Progenitor cell of endocrine pancreas (in vitro differentiated cells): ENCODE measurements at regions not wholly inside any gene's neighbourhood (a gene's known extent, or its start where the extent isn't known, plus 50 kb on each side); places are given as distances from the start of the nearest gene placed in this dataset.

ENCODE experiments used
- DNase-seq: peaks from one replicate; pipeline ENCODE4 v3.0.0; 2021; ENCODE audit warnings: low spot score; ENCODE audit not compliant: unreplicated experiment
- H3K27ac Mint-ChIP-seq: 2 replicates; pipeline ENCODE4 v1.8.0; 2021; ENCODE audit warnings: mild to moderate bottlenecking, moderate library complexity, mixed read lengths
- H3K27me3 Mint-ChIP-seq: 2 replicates; pipeline ENCODE4 v1.8.0; 2021; ENCODE audit warnings: mixed read lengths
- H3K36me3 Mint-ChIP-seq: 2 replicates; pipeline ENCODE4 v1.8.0; 2022; ENCODE audit warnings: mixed read lengths; ENCODE audit not compliant: insufficient read depth
- H3K4me1 Mint-ChIP-seq: 2 replicates; pipeline ENCODE4 v1.8.0; 2021; ENCODE audit warnings: low read depth, mixed read lengths
- H3K4me3 Mint-ChIP-seq: 2 replicates; pipeline ENCODE4 v1.8.0; 2021; ENCODE audit warnings: low read depth, mild to moderate bottlenecking, moderate library complexity, mixed read lengths
- H3K9me3 Mint-ChIP-seq: 2 replicates; pipeline ENCODE4 v1.8.0; 2021; ENCODE audit warnings: low read depth, mixed read lengths
- CTCF ChIP-seq: fragments of 200-600 bp; sonication (generic); IDR thresholded peaks from one replicate; pipeline ENCODE4 v1.5.0; 2021; ENCODE audit warnings: antibody characterized with exemption, mild to moderate bottlenecking; ENCODE audit not compliant: unreplicated experiment

- DNase-seq: no peak
- no peak for TF ChIP-seq CTCF
- H3K27me3 Mint-ChIP-seq: no peaks in the 10 kb centered on the region
- H3K36me3 Mint-ChIP-seq: no peaks in the 10 kb centered on the region
- H3K4me3 Mint-ChIP-seq: no peak overlapping the region
- H3K4me1 Mint-ChIP-seq: peaks cover 2% of the 10 kb centered on the region
- no peak overlapping the region for H3K27ac Mint-ChIP-seq
- no peaks in the 10 kb centered on the region for H3K9me3 Mint-ChIP-seq
Observed at GRCh38 chr13:87884884-87885283, 213.7 kb downstream of the SLITRK5 start.

- no peak overlapping the region for H3K27ac Mint-ChIP-seq
- no peak for DNase-seq
- no peak overlapping the region for H3K4me3 Mint-ChIP-seq
- TF ChIP-seq CTCF: no peak
- H3K36me3 Mint-ChIP-seq: no peaks in the 10 kb centered on the region
- no peaks in the 10 kb centered on the region for H3K27me3 Mint-ChIP-seq
- peaks cover 2% of the 10 kb centered on the region for H3K4me1 Mint-ChIP-seq
- H3K9me3 Mint-ChIP-seq: no peaks in the 10 kb centered on the region
Observed at GRCh38 chr13:87887459-87888123, 216.4 kb downstream of the SLITRK5 start.

GRCh38 chr13:87889254-87889653 lies 218.1 kb downstream of the SLITRK5 start:
- Mint-ChIP-seq H3K36me3 (no peaks in the 10 kb centered on the region), H3K27ac (no peak overlapping the region)

GRCh38 chr13:87893186-87893585 lies 222.0 kb downstream of the SLITRK5 start:
- DNase-seq: no peak
- Mint-ChIP-seq H3K4me3 (no peak overlapping the region), H3K36me3 (no peaks in the 10 kb centered on the region), H3K27ac (no peak overlapping the region), H3K4me1 (peaks cover 2% of the 10 kb centered on the region), H3K9me3 (no peaks in the 10 kb centered on the region), H3K27me3 (no peaks in the 10 kb centered on the region)
- TF ChIP-seq CTCF: no peak

More at GRCh38 chr13:87889254-87889653, 218.1 kb downstream of the SLITRK5 start:
- no peak for DNase-seq
- no peak overlapping the region for H3K4me3 Mint-ChIP-seq
- H3K9me3 Mint-ChIP-seq: no peaks in the 10 kb centered on the region
- H3K4me1 Mint-ChIP-seq: peaks cover 2% of the 10 kb centered on the region
- no peak for TF ChIP-seq CTCF
- no peaks in the 10 kb centered on the region for H3K27me3 Mint-ChIP-seq

GRCh38 chr13:87894059-87894458 lies 222.9 kb downstream of the SLITRK5 start:
- Mint-ChIP-seq H3K9me3 (no peaks in the 10 kb centered on the region), H3K4me1 (peaks cover 2% of the 10 kb centered on the region), H3K4me3 (no peak overlapping the region), H3K27ac (no peak overlapping the region), H3K27me3 (no peaks in the 10 kb centered on the region), H3K36me3 (no peaks in the 10 kb centered on the region)
- no peak for TF ChIP-seq CTCF
- DNase-seq: no peak
